GOT3 (cell line): ENCODE measurements at regions not wholly inside any gene's neighbourhood (a gene's known extent, or its start where the extent isn't known, plus 50 kb on each side); places are given as distances from the start of the nearest gene placed in this dataset.

Experiments
- DNase-seq: peaks from one replicate; lab custom pipeline; 2025; ENCODE audit warnings: mixed read lengths; lab: John Stamatoyannopoulos, UW

GRCh38 chr7:32177232-32177631 lies 107.0 kb upstream of the PDE1C start:
- DNase-seq = no peak

- no peak for DNase-seq
These were observed 104.9 kb upstream of the PDE1C start for GRCh38 chr7:32175099-32175498.

DNA sequence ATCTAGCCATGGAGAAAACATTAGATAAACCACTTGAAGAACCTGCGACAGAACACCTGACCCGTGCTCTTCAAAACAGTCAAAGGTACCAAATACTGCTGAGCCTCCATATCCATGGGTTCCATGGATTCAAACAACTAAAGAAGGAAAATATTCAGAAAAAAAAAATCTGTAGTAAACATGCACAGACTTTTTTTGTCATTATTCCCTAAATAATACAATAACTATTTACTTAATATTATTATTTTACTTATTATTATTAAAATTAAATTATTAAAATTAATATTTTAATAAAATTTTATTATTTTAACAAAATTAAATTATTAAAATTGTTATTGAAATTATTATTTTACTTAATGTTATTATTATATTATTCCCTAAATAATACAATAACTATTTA lies 101.0 kb upstream of the PDE1C start:
- no peak for DNase-seq

DNA sequence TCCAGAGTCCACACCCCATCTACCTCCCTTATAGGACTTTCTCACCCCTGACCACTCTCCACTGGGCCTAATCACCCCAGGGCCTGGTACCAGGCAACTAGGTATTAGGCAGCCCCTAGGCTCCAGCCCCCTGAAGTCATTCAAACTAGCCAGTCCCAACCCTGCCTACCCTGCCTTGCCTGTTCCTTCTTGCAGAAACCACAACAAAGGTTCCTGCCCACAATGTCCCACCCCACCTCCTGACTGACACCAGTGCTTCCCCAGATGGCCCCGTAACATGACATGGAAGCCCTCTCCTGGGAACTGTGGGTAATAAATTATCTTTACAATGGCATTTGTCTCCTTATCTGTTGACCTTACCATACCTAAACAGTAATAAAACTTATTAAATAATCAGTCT lies 100.6 kb upstream of the PDE1C start:
- no peak for DNase-seq

DNA sequence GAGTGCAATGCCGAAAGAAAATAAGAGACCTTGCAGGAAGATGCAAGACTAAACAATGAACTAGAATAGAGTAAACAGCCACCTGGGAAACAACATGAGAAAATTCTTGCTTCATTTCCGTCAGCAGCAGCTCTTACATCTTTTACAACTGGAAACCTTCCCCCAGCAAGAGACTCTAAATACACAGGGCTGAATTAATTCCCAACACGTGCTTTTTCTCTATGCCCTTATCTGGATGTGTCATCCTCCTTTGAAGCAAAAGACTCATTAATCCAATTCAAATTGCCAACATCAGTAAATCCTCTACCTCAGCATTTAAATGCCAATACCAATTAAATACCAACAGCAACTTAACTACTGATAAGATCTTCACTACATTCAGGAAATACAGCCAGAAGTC lies 99.0 kb upstream of the PDE1C start:
- no peak for DNase-seq

DNA sequence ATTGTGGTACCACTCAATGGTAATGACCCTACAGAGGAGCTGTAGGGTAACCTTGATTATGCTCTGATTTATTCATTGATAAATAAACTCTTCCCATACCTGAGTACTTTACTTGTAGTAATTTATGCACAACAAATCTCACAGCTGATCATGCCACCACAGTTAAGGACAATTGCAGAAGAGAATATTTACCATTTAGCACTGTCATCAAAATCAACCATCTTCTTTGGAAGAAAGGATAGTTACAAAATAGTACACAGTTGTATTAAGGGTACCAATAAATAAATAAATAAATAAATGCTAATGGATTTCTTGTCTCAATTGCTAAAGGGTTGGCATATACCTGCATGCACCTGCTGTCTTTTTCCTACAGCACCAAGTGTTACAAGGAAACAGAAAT lies 97.6 kb upstream of the PDE1C start:
- DNase-seq = no peak

- DNase-seq = no peak
These were observed 97.0 kb upstream of the PDE1C start for GRCh38 chr7:32167256-32167655.

DNA sequence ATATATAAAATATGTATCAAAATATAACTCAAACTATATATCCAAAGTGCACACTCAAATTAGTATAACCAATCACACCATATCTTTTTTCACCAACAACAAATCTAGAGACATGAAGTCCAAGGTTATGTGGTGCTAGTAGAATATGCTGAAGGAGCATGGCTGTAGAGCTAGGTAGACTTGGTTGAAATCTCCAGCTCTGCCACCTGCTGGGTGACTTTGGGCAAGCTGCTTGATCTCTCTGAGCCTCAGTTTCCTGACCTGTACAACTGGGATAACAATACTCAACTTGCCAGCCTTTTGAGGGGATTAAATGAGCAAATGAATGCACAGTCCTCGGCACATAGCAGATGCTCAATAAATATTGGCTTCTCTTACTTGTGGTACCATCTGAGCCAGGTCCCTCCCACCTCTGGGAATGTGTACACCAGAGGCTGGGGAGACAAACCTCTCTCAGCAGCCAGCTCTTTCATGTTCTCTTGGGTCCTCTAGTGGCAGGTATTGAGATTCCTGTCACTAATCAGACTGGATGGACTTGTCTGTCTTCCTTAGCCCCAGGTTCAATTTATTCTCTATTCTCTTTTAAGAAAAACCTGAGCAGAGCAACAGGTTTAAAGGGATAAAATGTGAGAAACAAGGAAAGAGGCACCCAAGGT lies 94.3 kb upstream of the PDE1C start:
- no peak for DNase-seq

DNA sequence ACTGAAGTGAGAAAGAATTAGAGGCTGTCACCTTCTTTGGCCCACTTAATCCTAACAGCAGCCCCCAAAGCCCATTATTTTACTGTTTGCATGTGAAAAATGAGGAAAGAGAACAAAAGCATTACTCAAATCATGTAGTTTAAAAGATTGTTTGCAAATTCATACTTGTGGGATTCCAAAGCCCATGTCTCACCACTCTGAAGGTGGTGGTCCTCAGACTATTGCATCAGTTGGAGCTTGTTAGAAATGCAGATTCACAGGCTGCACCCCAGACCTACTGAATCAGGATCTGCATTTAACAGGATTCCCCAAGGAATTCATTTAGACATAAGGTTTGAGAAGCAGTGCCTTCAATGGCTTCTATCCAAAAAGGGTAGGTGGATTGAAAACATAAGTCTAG lies 93.7 kb upstream of the PDE1C start:
- DNase-seq = no peak

DNA sequence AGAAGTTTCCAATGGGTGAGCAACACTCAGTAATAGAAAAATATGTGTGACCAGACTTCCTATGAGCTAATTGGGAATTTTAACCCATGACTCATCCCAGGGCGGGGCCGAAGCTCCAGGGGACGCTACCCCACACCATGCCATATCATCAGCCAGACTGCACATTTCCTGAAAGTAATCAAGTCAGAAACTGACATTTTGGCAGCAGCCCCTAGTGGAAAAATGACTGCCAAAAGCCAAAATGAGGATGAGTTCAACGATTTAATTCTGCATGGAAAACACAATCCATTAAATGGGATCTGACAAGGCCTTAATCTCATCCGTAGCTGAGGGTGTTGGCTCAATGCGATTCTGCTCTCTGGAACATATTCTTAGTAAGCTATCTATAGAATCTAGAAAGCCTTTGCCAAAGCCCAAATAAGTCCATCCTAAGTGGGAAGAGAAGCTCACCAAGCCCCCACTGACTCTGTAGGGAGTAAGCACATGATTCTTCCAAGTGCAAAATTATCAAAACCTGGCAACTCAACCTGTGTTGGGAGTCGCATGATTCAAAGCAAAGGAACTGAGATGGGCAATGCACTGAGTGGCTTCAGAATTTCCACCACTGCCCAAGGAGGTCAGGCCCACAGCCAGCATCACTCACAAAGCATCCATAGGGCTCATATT lies 93.1 kb upstream of the PDE1C start:
- peak; percentile 75 for DNase-seq

- DNase-seq = no peak
These were observed 91.5 kb upstream of the PDE1C start for GRCh38 chr7:32161708-32162107.

DNA sequence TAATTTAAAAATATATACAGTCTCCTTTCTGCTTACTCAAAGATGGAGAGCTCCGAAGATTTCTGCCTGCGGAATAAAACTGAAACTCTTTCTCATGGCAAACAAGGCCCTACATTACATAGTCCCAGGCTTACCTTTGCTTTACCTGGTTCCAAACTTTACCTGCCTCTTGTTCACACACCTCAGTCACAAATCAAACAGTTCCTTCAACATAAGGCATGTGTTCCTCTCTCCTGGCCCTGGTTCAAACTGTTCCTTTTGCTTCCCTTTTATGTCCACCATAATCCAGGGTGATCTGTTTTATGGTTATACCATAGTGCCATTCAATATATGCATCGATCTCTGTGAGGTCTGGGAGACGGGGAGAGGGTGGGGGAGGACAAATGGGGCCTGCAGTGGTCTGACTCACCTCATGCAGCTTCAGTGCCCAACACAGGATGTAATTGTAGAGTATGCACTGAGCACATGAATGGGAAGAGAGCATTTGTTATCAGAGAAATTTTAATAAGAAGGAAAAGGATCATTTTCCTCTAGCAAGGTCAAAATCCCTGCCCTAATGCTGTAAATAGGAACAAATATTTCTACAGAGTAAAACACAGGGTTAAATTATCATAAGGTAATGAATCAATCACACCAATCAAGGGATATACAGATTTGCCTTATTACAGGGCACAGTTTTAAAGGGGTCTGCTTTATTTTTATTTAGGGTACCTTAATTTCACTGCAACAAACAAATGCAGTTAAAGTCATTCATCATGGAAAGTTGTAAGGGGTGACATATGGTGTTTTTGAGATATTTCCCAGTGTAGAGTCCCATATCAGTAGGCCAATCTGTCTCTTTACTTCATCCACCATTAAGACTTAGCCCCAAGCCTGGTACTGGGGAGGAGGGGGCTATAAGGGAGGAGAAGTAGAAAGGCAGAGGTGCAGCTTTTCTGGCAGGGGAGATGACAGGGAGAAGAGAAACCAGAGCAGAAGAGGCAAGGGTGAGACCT lies 88.8 kb upstream of the PDE1C start:
- no peak for DNase-seq

DNA sequence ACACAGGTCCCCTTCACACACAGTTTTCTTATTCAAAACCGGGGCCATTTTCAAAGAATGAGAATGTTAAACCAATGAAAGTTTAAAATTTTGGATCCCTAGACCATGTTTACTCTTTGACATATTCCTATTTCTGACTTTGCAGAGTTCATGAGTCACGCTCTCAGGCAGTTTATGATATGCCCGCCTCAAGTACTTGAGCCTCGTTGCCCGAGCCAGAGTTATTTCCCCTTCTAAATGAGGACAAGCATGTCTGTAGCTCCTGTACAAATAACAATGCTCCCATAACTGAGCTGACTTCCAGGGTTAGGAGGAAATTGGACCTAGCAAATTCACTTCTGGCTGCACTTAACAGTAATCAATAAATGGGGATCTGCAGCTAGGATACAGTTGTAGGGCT lies 87.9 kb upstream of the PDE1C start:
- DNase-seq = no peak

- DNase-seq = no peak
These were observed 85.5 kb upstream of the PDE1C start for GRCh38 chr7:32155712-32156111.

DNA sequence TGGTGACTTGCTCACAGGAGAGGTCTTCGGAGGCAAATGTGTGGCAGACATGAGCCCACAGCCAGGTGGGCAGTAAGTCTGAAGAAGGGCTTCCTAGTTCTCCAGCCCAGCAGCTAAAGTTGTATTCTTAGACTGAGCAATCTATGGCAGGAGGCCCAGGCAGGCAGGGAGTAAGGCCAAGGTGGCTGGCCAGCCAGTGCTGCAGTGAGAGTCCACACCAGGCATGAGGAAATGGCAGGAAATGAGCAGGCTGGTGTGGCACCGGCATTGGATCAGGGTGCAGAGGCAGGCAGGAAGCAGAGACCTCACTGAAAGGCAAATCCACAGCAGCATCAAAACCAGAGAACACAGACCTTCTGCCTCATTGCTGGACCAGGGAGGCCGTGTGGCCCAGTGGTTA lies 84.6 kb upstream of the PDE1C start:
- no peak for DNase-seq

GRCh38 chr7:32153006-32153405 lies 82.8 kb upstream of the PDE1C start:
- DNase-seq = no peak

DNA sequence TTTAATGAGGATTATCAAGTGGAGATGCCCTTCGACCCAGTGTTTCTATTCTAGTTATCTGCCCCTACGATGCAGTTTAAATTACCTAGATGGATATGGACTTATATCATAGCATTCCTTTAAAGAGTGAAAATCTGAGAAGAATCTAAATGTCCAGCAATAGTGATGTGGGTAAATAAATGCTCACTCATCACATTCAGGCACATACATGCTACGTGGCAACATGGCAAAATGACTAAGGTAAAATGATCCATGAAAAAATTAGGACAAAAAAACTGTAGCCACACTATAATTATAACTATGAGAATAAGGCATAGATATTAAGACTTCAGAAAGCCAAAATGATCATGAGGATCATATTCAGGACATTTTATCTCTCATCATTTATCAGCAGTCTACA lies 82.4 kb upstream of the PDE1C start:
- no peak for DNase-seq

DNA sequence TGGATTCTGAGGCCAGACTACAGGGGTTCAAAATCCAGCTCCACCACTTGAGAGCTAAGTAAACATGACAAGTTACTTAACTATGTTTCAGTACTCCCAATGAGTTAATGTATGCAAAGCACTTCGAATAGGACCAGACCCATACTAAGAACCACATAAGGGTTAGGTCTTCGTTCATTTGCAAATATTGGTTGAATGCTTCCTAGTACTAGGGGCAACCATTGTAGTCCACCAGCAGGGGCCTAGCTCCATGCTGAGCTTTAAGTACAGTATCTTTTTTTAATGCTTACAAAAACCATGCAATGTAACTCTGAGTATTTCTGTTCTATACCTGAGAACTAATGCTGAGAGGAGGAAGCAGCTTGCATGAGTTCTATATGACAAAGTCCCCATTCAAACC lies 80.4 kb upstream of the PDE1C start:
- DNase-seq = no peak

DNA sequence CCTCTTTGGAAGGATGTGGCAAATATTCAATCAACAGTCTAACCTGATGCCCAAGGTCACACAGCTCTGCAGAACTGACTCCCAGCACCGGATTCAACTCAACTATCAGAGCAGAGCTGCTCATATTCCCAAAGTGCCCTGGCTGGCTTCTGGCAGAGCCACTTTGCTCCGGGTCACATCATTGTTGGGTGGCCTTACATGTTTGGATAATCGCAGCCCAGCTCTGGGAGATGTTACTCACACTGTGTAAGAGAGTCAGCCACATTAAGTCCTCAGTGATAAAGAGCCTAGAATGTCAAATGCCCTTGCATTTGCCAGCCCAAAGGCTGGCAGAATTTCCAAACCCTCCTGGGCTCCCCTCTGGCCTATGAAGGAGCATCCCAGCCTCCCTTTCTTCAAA lies 79.8 kb upstream of the PDE1C start:
- DNase-seq = no peak

DNA sequence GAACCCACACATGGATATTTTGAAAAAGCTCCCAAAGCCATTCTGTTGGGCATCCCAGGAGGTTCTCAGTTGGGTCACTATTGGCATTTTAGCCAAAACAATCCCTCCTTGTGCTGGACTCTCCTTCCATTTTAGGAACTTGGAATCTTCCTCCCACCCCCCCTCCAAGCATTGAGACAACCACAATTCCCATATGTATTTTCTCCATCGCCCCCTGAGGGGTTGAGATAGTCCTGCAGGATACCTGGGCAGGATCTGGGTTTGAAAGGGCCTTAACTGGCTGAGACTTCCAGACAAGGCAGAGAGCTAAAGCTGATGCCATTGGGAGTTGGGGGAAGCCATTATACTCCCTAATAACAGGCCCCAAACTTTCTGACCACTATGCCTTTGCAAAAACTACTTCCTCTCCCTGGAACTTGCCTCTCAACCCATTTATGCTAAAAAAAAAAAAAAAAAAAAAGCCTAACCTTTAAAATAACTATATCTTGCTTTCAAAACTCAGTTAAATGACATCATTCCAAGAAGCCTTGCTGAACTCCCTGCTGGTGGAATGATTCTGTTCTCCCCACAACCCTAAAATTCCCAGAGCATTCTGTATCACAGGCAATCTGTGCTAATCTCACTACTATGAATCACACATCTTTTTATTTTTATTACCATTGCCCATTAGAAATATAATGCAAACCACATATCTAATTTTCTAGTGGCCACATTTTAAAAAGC lies 77.5 kb upstream of the PDE1C start:
- DNase-seq = no peak

DNA sequence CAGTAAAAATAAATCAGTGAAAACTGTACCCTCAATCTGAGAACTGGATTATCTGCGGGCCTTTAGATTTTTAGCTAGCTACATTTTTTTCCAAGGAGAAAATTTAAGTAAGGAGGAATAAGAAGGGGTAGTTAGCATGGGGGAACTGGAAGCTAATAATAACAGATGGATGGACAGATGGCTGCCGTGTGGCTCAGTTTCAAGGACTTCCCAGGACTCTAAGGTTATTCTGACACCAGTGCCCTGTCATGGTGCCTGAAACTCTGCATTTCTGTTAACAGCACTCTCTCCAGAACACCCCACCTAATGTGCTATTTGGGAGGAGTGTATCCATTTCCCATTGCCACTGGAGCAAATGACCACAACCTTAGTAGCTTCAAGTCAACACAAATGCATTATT lies 75.7 kb upstream of the PDE1C start:
- no peak for DNase-seq

- no peak for DNase-seq
These were observed 74.5 kb upstream of the PDE1C start for GRCh38 chr7:32144676-32145075.
